C4-2B (cell line): ENCODE measurements at regions not wholly inside any gene's neighbourhood (a gene's known extent, or its start where the extent isn't known, plus 50 kb on each side); places are given as distances from the start of the nearest gene placed in this dataset.

Experiments used
- ZFX ChIP-seq: fragments of 450-650 bp; IDR thresholded peaks from 2 replicates; pipeline ENCODE4 v1.6.1; 2017
- TF ChIP-seq, protein P1 (sequence below): fragments of 450-650 bp; conservative IDR thresholded peaks from 2 replicates; pipeline ENCODE4 v1.5.1; 2017; ENCODE audit warnings: mild to moderate bottlenecking

DNA sequence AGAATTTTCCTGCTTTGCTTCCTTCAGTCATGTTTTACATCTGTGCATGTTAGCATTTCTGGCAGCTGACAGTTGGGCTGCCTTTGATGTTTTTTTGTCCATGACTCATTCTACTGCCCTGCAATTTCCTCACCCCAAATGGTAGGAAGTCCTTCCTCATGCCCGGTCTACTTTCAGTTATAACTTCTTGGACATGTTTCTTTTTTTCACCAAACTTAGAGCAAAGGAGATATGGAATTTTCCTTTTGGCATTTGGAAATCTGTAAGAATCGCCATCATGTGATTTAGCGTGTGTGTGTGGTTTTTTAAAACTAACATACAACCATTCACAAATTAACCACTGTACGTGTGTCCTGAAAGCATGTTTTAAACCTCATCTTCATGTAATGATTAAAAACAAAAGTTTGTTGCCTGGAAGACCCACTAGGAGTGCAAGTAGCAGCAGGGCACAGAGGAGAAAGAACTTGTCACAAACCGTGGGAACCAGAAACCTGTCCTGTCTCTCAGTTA lies 430.7 kb upstream of the CFAP20DC start:
- TF ChIP-seq, protein P1, sequence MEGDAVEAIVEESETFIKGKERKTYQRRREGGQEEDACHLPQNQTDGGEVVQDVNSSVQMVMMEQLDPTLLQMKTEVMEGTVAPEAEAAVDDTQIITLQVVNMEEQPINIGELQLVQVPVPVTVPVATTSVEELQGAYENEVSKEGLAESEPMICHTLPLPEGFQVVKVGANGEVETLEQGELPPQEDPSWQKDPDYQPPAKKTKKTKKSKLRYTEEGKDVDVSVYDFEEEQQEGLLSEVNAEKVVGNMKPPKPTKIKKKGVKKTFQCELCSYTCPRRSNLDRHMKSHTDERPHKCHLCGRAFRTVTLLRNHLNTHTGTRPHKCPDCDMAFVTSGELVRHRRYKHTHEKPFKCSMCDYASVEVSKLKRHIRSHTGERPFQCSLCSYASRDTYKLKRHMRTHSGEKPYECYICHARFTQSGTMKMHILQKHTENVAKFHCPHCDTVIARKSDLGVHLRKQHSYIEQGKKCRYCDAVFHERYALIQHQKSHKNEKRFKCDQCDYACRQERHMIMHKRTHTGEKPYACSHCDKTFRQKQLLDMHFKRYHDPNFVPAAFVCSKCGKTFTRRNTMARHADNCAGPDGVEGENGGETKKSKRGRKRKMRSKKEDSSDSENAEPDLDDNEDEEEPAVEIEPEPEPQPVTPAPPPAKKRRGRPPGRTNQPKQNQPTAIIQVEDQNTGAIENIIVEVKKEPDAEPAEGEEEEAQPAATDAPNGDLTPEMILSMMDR, result no peak
- TF ChIP-seq ZFX, result no peak
